ENCODE measurements at regions not wholly inside any gene's neighbourhood (a gene's known extent, or its start where the extent isn't known, plus 50 kb on each side); places are given as distances from the start of the nearest gene placed in this dataset.
"Not testable (repeated sequence)": the region's sequence is repeated elsewhere in the genome, so short reads cannot be mapped to it uniquely, and the experiment has no call there.

GRCh38 chr15:36191459-36191858, 388.0 kb upstream of the CDIN1 start:
- no peak for DNase-seq

DNA sequence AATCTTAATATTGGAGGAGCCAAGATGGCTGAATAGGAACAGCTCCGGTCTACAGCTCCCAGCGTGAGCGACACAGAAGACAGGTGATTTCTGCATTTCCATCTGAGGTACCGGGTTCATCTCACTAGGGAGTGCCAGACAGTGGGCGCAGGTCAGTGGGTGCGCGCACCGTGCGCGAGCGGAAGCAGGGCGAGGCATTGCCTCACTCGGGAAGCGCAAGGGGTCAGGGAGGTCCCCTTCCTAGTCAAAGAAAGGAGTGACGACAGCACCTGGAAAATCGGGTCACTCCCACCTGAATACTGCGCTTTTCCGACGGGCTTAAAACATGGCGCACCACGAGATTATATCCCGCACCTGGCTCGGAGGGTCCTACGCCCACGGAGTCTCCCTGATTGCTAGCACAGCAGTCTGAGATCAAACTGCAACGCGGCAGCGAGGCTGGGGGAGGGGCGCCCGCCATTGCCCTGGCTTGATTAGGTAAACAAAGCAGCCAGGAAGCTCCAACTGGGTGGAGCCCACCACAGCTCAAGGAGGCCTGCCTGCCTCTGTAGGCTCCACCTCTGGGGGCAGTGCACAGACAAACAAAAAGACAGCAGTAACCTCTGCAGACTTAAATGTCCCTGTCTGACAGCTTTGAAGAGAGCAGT, 383.9 kb upstream of the CDIN1 start:
- DNase-seq, result not testable (repeated sequence)

DNA sequence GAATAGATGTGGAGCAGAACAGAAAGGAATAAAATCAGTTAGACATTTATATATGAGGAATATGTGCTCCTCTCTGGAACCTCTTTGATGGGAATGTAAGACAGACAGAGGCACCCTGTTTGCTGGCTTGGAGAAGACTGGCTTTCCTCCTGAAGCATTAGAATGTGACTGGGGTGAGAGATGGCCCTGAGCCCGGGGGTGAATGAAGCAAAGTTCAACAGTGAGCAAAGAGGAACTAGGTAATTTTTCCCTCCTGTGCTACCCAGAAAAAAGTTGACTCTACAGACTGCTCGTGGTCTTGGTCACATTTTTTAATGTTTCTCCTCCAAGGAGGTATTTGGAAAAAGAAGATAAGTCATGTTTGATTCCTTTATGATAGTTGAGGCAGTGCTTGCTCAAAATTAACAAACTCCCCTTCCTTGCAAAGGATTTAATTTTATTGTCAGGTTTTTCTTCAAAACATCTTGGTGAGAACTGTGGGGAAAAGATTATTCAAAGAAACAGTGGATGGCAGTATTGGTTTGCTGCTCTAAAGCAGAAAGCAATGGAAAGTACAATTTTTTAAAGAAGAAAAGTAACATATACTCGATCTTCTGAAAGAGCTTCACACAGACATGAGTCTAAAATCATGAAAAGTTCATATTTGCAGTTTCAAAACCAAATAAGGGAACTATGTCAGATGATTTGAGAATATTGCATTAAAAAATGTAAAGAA, 370.4 kb upstream of the CDIN1 start:
- no peak for DNase-seq

- DNase-seq, result no peak
Measured at GRCh38 chr15:36210426-36210825, 369.0 kb upstream of the CDIN1 start.

DNA sequence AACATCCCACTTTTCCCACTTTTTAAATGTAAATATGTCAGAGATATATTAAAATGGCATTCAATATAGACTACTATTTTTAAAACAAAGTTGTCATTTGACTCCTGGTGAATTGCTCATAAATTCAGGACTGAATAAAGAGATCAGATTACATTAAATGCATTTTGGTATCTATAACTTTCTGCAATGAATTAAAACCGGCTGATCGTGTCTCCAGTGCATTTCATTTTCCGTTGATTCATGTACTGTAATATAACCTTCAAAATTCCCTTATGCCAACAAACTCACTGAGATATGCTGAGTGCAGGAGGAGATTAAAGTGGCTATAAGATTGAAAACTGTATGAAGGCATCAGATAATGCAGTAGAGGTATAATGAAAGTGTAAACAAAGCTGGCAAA, 361.1 kb upstream of the CDIN1 start:
- no peak for DNase-seq

- no peak for DNase-seq
Measured at GRCh38 chr15:36218991-36219390, 360.4 kb upstream of the CDIN1 start.

DNA sequence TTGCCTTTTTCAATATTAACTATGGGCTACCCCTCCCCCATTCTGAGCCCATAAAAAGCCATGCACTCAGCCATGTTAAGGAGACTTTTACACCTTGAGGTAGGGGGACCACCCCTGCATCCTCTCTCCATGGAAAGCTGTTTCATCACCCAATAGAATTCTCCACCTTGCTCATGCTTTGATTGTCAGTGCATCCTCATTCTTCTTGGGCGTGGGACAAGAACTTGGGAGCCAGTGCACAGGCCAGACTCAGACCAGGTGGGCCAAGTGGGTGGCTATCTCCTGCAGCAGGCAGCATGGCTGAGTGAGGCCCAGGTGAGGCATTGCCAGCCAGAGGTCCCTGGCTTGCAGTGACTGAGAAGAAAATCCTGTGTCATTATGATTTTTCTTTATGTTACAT, 357.4 kb upstream of the CDIN1 start:
- no peak for DNase-seq

DNA sequence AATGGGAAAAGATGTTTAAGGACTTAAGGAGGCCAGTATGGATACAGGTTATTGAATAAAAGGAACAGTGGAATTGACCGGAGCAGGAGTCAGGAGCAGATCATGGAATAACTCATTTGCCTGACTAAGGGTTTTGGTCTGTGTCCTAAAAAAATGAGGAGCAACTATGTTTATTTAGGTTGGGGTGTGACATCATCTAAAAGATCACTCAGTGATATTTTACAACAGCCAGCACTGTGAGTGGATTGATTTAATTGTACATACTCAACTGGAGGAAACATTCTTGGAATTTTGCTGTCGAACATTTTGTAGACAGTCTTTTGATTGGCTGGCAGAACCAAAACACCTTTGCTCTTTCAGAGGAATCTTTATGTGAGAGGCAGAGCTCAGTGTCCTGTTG, 348.6 kb upstream of the CDIN1 start:
- DNase-seq, result no peak

- no peak for DNase-seq
Measured at GRCh38 chr15:36232491-36232890, 346.9 kb upstream of the CDIN1 start.

- no peak for DNase-seq
Measured at GRCh38 chr15:36234743-36235142, 344.7 kb upstream of the CDIN1 start.

DNA sequence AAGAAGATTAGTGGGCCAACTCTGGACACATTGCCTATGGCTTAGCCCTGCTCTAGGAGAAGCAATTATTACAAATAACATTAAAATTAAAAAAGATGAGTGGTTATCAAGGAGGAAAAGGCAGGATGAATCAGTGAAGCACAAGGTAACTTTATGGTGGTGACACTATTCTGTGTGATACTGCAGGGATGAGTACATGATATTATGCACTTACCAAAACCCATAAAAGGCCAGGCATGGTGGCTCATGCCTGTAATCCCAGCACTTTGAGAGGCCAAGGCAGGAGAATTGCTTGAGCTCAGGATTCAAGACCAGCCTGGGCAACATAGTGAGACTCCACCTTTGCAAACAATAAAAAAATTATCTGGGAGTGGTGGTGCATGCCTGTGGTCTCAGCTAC, 344.3 kb upstream of the CDIN1 start:
- no peak for DNase-seq

GRCh38 chr15:36239509-36239908, 339.9 kb upstream of the CDIN1 start:
- DNase-seq, result no peak

- no peak for DNase-seq
Measured at GRCh38 chr15:36251450-36251849, 328.0 kb upstream of the CDIN1 start.

DNA sequence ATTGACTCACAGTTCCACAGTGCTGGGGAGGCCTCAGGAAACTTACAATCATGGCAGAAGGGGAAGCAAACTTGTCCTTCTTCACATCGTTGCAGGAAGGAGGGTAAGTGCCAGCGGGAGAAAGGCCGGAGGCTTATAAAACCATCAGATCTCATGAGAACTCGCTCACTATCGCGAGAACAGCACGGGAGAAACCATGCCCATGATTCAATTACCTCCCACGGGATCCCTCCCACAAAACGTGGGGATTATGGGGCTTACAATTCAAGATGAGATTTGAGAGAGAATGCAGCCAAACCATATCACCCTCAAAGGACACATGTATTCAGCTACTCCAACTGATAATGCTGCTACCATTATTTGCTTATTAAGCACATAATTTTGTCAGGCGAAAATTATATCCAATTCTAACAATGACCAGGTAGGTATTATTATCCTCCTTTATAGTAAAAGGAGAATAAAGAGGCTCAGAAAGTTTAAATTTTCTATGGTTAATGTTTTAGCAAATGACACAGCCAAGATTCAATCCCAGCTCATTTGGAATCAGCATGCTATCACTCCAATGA, 327.2 kb upstream of the CDIN1 start:
- no peak for DNase-seq

DNA sequence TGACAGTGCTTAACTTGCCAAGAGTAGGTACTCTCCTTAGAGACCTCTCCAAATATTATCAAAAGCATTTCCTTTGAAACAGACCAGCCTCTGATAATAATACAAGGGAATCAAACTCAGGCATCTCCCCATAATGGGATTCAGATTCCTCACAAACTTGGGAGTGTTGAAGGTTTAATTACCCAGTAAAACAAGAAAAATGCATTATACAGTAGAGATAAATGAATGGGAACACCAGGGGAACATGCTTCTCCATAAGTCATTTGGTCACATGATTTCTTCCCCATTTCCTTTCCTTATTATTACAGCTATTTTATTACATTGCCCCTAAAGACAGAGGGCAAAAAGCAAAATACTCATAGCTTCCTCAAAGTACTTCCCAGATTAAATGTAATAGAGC, 325.0 kb upstream of the CDIN1 start:
- no peak for DNase-seq

DNA sequence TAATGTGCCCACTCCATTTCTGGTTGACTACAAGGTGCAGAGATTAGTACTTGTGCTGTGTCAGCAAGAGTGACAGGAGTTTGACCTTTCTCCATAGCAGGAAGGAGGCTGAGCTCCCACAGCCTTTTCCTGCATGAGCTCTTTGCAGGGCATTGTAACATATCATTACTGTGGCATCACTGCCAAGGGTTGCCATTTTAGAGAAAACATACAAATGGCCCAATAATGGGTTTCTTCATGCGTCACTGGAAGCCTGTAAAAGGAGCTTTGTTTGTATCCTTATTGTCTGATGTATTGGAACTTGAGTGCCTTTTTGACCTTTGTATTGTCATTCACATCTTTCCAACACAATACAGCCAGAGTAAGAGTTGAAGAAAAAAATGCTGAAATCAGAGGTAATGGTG, 323.0 kb upstream of the CDIN1 start:
- DNase-seq, result no peak

GRCh38 chr15:36263666-36264065, 315.8 kb upstream of the CDIN1 start:
- no peak for DNase-seq

GRCh38 chr15:36265422-36265821, 314.0 kb upstream of the CDIN1 start:
- no peak for DNase-seq

- DNase-seq, result no peak
Measured at GRCh38 chr15:36271048-36271447, 308.4 kb upstream of the CDIN1 start.

DNA sequence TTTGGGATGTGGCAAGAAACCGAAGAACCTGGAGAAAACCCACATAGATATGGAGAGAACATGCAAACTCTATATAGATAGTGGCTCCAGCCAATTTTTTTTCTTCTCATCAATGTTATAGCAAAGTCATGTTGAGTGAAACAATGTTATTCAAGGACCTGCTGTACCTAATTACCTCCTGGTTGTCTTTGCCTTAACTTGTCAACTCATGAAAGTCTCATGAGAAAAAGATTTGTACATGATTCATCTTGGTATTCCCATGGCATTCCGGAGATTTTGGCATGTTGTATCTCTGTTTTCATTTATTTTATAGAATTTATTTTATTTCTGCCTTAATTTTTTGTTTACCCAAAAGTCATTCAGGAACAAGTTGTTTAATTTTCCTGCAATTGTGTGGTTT, 303.8 kb upstream of the CDIN1 start:
- no peak for DNase-seq

DNA sequence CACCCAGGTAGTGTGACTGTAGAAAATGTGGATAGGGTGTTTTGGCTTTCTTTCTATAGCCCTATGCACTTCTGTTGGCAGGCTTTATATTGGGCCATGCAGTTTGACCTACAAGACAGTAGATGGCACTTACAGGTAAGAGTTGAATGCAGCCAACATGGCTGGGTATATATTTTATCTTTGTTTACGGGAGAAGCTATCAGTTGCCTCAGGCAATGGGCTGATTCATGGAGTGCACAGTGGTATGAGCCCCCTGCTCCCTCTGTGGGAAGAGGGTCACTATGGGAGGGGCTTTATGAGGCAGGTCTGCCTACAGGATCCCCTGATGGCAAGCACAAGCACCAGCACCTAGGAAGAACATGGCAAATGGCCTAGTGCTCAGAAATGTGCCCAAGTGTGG, 301.2 kb upstream of the CDIN1 start:
- no peak for DNase-seq

DNA sequence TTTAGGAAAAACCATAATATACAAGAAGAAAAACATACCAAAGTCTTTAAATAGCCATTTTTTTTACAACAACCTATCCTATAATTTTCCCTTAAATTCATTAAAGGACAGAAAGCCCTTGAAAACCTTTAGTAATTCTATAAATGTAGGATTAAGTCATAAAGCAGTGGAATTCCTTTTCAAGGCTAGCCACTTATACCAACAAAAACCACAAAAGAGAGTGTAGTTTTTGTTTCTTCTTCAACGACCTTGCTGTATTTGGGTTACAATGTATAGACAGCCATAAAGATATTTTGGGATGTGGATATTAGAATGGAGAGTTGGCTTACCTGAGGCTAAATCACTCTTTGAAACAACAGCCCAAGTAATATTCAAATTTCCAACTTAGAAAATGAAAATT, 296.6 kb upstream of the CDIN1 start:
- DNase-seq, result no peak

- DNase-seq, result no peak
Measured at GRCh38 chr15:36284911-36285310, 294.5 kb upstream of the CDIN1 start.

GRCh38 chr15:36291501-36291900, 287.9 kb upstream of the CDIN1 start:
- DNase-seq, result no peak

- DNase-seq, result no peak
Measured at GRCh38 chr15:36294359-36294758, 285.1 kb upstream of the CDIN1 start.

Data from T-helper 1 cell (primary cell).